ENCODE measurements at regions not wholly inside any gene's neighbourhood (a gene's known extent, or its start where the extent isn't known, plus 50 kb on each side); places are given as distances from the start of the nearest gene placed in this dataset.

- TF ChIP-seq BHLHE40 (IDR thresholded peaks at IDR 0.05; ENCODE audit: low read length) (no peak), CBFB (CRISPR knock-in tag; IDR thresholded peaks at IDR 0.05) (no peak), ZFP1 (CRISPR knock-in tag; IDR thresholded peaks at IDR 0.05) (no peak), ZNF547 (CRISPR knock-in tag; IDR thresholded peaks at IDR 0.05) (no peak), SMC3 (IDR thresholded peaks at IDR 0.05; ENCODE audit: low read length) (no peak), ESRRA (CRISPR knock-in tag; IDR thresholded peaks at IDR 0.05; ENCODE audit: low read depth) (no peak), CHD4 (IDR thresholded peaks at IDR 0.05; ENCODE audit: borderline replicate concordance, low read length) (no peak), ELF1 (CRISPR knock-in tag; IDR thresholded peaks at IDR 0.05) (no peak), ZSCAN29 (CRISPR knock-in tag; conservative IDR thresholded peaks at IDR 0.05) (no peak), PBX3 (CRISPR knock-in tag; IDR thresholded peaks at IDR 0.05; ENCODE audit: borderline replicate concordance) (no peak)
These were observed 96.6 kb upstream of the TMEM196 start for GRCh38 chr7:19869979-19870378.

Measured in HepG2 (cell line).